ENCODE measurements at regions not wholly inside any gene's neighbourhood (a gene's known extent, or its start where the extent isn't known, plus 50 kb on each side); places are given as distances from the start of the nearest gene placed in this dataset.
A peak's percentile ranks its signal among the peaks of the same experiment; 100 is the strongest.

GRCh38 chr18:55111271-55111670, 152.0 kb upstream of the CCDC68 start:
- Histone ChIP-seq H3K27ac (no peak overlapping the region), H3K36me3 (no peaks in the 10 kb centered on the region), H3K27me3 (replicated peaks; ENCODE audit: insufficient read depth) (no peaks in the 10 kb centered on the region), H3K4me1 (replicated peaks) (no peaks in the 10 kb centered on the region), H3K9me3 (no peaks in the 10 kb centered on the region), H3K4me3 (no peak overlapping the region)
- intact Hi-C loops (cut with DNase I) = no loop called here
- DNase-seq (ENCODE audit: low spot score) = no peak
- TF ChIP-seq CTCF (IDR thresholded peaks at IDR 0.05) (no peak), POLR2AphosphoS5 (IDR thresholded peaks at IDR 0.05) (no peak), POLR2A (IDR thresholded peaks at IDR 0.05) (no peak)

GRCh38 chr18:55110436-55110835, 151.2 kb upstream of the CCDC68 start:
- H3K27ac ChIP-seq = no peak overlapping the region
- DNase-seq (ENCODE audit: low spot score) = no peak
- no peaks in the 10 kb centered on the region for H3K27me3 ChIP-seq (replicated peaks; ENCODE audit: insufficient read depth)
- no peaks in the 10 kb centered on the region for H3K4me1 ChIP-seq (replicated peaks)
- H3K36me3 ChIP-seq = no peaks in the 10 kb centered on the region
- WGBS = 51% methylated on average over 9 of the region's 9 CpGs
- no peak overlapping the region for H3K4me3 ChIP-seq
- TF ChIP-seq POLR2AphosphoS5 (IDR thresholded peaks at IDR 0.05) (peak; percentile 24), POLR2A (IDR thresholded peaks at IDR 0.05) (no peak), CTCF (IDR thresholded peaks at IDR 0.05) (no peak)
- H3K9me3 ChIP-seq = no peaks in the 10 kb centered on the region
- intact Hi-C loops (cut with DNase I) = no loop called here

GRCh38 chr18:55109818-55110414, 150.7 kb upstream of the CCDC68 start:
- WGBS = 61% methylated on average over 2 of the region's 2 CpGs
- no peak overlapping the region for H3K4me3 ChIP-seq
- no peak for DNase-seq (ENCODE audit: low spot score)
- H3K27me3 ChIP-seq (replicated peaks; ENCODE audit: insufficient read depth) = no peaks in the 10 kb centered on the region
- H3K36me3 ChIP-seq = no peaks in the 10 kb centered on the region
- no peak overlapping the region for H3K27ac ChIP-seq
- H3K9me3 ChIP-seq = no peaks in the 10 kb centered on the region
- intact Hi-C loops (cut with DNase I) = no loop called here
- TF ChIP-seq CTCF (IDR thresholded peaks at IDR 0.05) (no peak), POLR2AphosphoS5 (IDR thresholded peaks at IDR 0.05) (no peak), POLR2A (IDR thresholded peaks at IDR 0.05) (no peak)
- H3K4me1 ChIP-seq (replicated peaks) = no peaks in the 10 kb centered on the region

GRCh38 chr18:55106906-55107305, 147.6 kb upstream of the CCDC68 start:
- WGBS = 67% methylated on average over 3 of the region's 3 CpGs
- Histone ChIP-seq H3K4me3 (no peak overlapping the region), H3K4me1 (replicated peaks) (no peaks in the 10 kb centered on the region), H3K36me3 (no peaks in the 10 kb centered on the region), H3K27ac (no peak overlapping the region), H3K9me3 (no peaks in the 10 kb centered on the region), H3K27me3 (replicated peaks; ENCODE audit: insufficient read depth) (no peaks in the 10 kb centered on the region)
- intact Hi-C loops (cut with DNase I) = no loop called here
- DNase-seq (ENCODE audit: low spot score) = no peak
- TF ChIP-seq POLR2A (IDR thresholded peaks at IDR 0.05) (no peak), POLR2AphosphoS5 (IDR thresholded peaks at IDR 0.05) (no peak), CTCF (IDR thresholded peaks at IDR 0.05) (no peak)

GRCh38 chr18:55106466-55106865, 147.2 kb upstream of the CCDC68 start:
- 95% methylated on average over 2 of the region's 2 CpGs for WGBS
- no peak overlapping the region for H3K27ac ChIP-seq
- H3K4me1 ChIP-seq (replicated peaks) = no peaks in the 10 kb centered on the region

More at GRCh38 chr18:55106466-55106865, 147.2 kb upstream of the CCDC68 start:
- Histone ChIP-seq H3K36me3 (no peaks in the 10 kb centered on the region), H3K27me3 (replicated peaks; ENCODE audit: insufficient read depth) (no peaks in the 10 kb centered on the region), H3K4me3 (no peak overlapping the region), H3K9me3 (no peaks in the 10 kb centered on the region)
- intact Hi-C loops (cut with DNase I) = no loop called here
- TF ChIP-seq POLR2AphosphoS5 (IDR thresholded peaks at IDR 0.05) (no peak), POLR2A (IDR thresholded peaks at IDR 0.05) (no peak), CTCF (IDR thresholded peaks at IDR 0.05) (no peak)
- DNase-seq (ENCODE audit: low spot score) = no peak

Measured in prostate gland (tissue), 2 donors.